T-cell (primary cell): ENCODE measurements at regions not wholly inside any gene's neighbourhood (a gene's known extent, or its start where the extent isn't known, plus 50 kb on each side); places are given as distances from the start of the nearest gene placed in this dataset.
"Not testable (repeated sequence)": the region's sequence is repeated elsewhere in the genome, so short reads cannot be mapped to it uniquely, and the experiment has no call there.

ENCODE experiments used
- ATAC-seq, 4 experiments: fragments of 200-7000 bp in 3 of 4; fragments of 150-1000 bp in 1 of 4; cut with Tn5 transposase; replicated peaks in 1 of 4; 1 replicate in 3 of 4; 2 replicates in 1 of 4; pipeline ENCODE4 v1.10.0; 2021; ENCODE audit warnings: moderate library complexity in 3 of 4, mild to moderate bottlenecking in 2 of 4, moderate number of reproducible peaks in 1 of 4
- CTCF ChIA-PET, 2 donors: fragments of 300-600 bp; sonication (Branson Sonifier 250); formaldehyde crosslinking; loops; one replicate each; lab custom pipeline; 2022; ENCODE audit warnings: antibody characterized with exemption in 2 of 2; lab: Charles Lee
- POLR2A ChIA-PET, 2 donors: fragments of 300-600 bp; sonication (Branson Sonifier 250); formaldehyde crosslinking; loops; one replicate each; lab custom pipeline; 2022; ENCODE audit warnings: antibody characterized with exemption in 2 of 2; lab: Charles Lee
- DNase-seq, 35 experiments: peaks; one replicate each; pipeline versions ENCODE4 v3.0.0 to v3.0.0-alpha.2; 2013 to 2023
- H3K27ac ChIP-seq: one replicate; pipeline ENCODE4 v1.5.1; 2013; ENCODE audit warnings: low read length
- H3K27me3 ChIP-seq, 2 experiments: replicated peaks in 1 of 2; 1 replicate in 1 of 2; 2 replicates in 1 of 2; pipeline versions ENCODE4 v1.6.1 to v1.7.0; 2013; ENCODE audit warnings: low read length in 1 of 2, mixed read lengths in 1 of 2; ENCODE audit not compliant: control insufficient read depth in 2 of 2, insufficient read depth in 2 of 2; ENCODE audit errors: extremely low read depth in 1 of 2
- H3K36me3 ChIP-seq, 2 donors: 1 replicate in 1 of 2; 2 replicates in 1 of 2; pipeline versions ENCODE4 v1.6.1 to v1.7.0; 2013; ENCODE audit warnings: low read length in 1 of 2; ENCODE audit not compliant: control insufficient read depth in 2 of 2, insufficient read depth in 1 of 2; ENCODE audit errors: extremely low read depth in 1 of 2
- H3K4me1 ChIP-seq, 2 experiments: 1 replicate in 1 of 2; 2 replicates in 1 of 2; pipeline versions ENCODE4 v1.6.1 to v1.7.0; 2013; ENCODE audit warnings: low read length in 2 of 2, mixed read lengths in 1 of 2; ENCODE audit not compliant: insufficient read depth in 2 of 2, control insufficient read depth in 1 of 2; ENCODE audit errors: extremely low read depth in 1 of 2
- H3K4me3 ChIP-seq, 2 donors: 1 replicate in 1 of 2; 2 replicates in 1 of 2; pipeline versions ENCODE4 v1.5.1 to v1.7.0; 2013; ENCODE audit warnings: mild to moderate bottlenecking in 2 of 2, low read length in 1 of 2, moderate library complexity in 1 of 2; ENCODE audit not compliant: control insufficient read depth in 1 of 2; ENCODE audit errors: extremely low read depth in 1 of 2
- H3K9me3 ChIP-seq: 2 replicates; pipeline ENCODE4 v1.7.0; 2013
- H3K27ac Mint-ChIP-seq, 2 donors: one replicate each; pipeline ENCODE4 v1.8.0; 2020 to 2021; ENCODE audit warnings: mild to moderate bottlenecking in 2 of 2, mixed read lengths in 2 of 2
- H3K27me3 Mint-ChIP-seq, 2 donors: one replicate each; pipeline ENCODE4 v1.8.0; 2021 to 2022; ENCODE audit warnings: mixed read lengths in 2 of 2
- H3K36me3 Mint-ChIP-seq: one replicate; pipeline ENCODE4 v1.8.0; 2021; ENCODE audit warnings: mixed read lengths
- H3K4me1 Mint-ChIP-seq, 3 donors: one replicate each; pipeline ENCODE4 v1.8.0; 2020 to 2022; ENCODE audit warnings: mixed read lengths in 3 of 3, mild to moderate bottlenecking in 1 of 3
- H3K4me3 Mint-ChIP-seq, 3 donors: one replicate each; pipeline ENCODE4 v1.8.0; 2020 to 2022; ENCODE audit warnings: mild to moderate bottlenecking in 3 of 3, mixed read lengths in 3 of 3, moderate library complexity in 3 of 3
- H3K9me3 Mint-ChIP-seq, 3 donors: one replicate each; pipeline ENCODE4 v1.8.0; 2020 to 2022; ENCODE audit warnings: mixed read lengths in 3 of 3
- WGBS: methylation state at CpG from one replicate; pipeline ENCODE4 v1.1.5; 2013; ENCODE audit warnings: missing lambda C conversion rate; ENCODE audit not compliant: insufficient coverage; 5-methylcytosine and 5-hydroxymethylcytosine counted together

DNA sequence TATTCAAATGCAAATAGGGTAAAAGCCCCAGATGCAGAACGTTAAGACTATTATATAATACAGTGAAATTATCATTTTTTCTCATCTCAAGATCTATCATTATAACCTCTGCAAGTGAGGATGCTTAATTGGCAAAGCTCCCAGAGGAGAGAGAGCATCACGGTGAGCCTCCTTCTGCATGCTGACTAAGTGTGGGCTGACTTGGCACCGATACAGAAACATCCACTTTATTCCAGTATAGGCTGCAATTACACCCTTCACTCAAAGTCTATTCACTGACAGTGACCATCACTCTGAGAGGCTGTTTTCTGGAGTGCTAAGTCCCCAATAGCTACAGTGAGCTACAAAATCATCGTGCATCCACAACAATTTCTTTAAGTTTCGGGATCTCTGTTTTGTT is 171.1 kb upstream of the NBPF9 start:
- H3K4me1 ChIP-seq, H3K4me1 Mint-ChIP-seq, DNase-seq, H3K9me3 ChIP-seq, CTCF ChIA-PET, H3K27me3 Mint-ChIP-seq, ATAC-seq, H3K4me3 ChIP-seq, H3K27me3 ChIP-seq, H3K27ac ChIP-seq, H3K9me3 Mint-ChIP-seq, POLR2A ChIA-PET, H3K36me3 Mint-ChIP-seq, H3K36me3 ChIP-seq, H3K27ac Mint-ChIP-seq, H3K4me3 Mint-ChIP-seq: not testable (repeated sequence)
- no CpG with 5 or more reads among the region's 5 CpGs for WGBS

DNA sequence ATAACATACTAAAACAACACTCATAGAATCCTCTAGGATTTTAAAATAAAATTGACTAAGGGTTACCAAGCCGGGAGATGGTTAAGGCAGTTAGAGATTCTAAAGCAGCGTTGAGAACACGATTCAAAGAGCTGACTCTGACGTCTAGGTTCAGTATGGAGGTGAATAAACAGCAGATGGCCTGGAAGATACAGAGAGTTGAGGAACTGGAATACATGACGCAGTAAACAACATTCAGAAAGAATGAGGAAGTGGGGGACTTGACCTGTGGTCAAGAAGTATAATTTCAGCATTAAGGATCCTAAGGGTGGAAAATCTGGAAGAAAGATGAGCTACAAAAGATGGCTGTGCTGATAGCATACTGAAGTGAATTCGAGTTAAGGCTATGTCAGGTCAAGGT is 172.5 kb upstream of the NBPF9 start:
- H3K27ac Mint-ChIP-seq, CTCF ChIA-PET: not testable (repeated sequence)
- WGBS, result no CpG with 5 or more reads among the region's 6 CpGs

DNA sequence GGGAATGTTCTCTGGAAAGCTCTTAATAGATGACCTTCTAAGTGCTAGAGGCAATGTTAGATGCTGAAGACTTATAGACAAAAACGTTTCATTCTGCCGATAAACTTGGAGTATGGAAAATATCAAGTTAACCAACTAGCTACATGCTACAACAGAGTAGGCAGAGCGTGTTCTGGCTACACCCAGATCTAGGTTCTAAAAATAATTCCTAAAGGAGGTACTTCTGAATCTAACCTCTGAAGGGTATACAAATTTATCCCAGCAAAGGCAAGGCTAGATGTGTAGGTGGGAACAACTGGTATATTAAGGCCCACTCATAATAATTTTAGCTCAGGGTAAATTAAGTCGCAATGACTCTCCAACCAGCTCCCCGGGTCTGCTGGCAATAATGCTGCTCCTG is 173.1 kb upstream of the NBPF9 start:
- H3K27me3 Mint-ChIP-seq, H3K27ac Mint-ChIP-seq, H3K4me1 Mint-ChIP-seq, H3K9me3 Mint-ChIP-seq, H3K36me3 Mint-ChIP-seq, H3K4me3 Mint-ChIP-seq, CTCF ChIA-PET, POLR2A ChIA-PET, H3K27ac ChIP-seq, H3K4me3 ChIP-seq, H3K4me1 ChIP-seq, DNase-seq, ATAC-seq, H3K36me3 ChIP-seq, H3K9me3 ChIP-seq, H3K27me3 ChIP-seq: not testable (repeated sequence)
- no CpG with 5 or more reads among the region's 5 CpGs for WGBS

More for the DNA sequence above, 172.5 kb upstream of the NBPF9 start:
- POLR2A ChIA-PET, H3K9me3 Mint-ChIP-seq, H3K27ac ChIP-seq, H3K4me3 Mint-ChIP-seq, H3K4me1 Mint-ChIP-seq, H3K27me3 Mint-ChIP-seq, DNase-seq, H3K36me3 ChIP-seq, H3K27me3 ChIP-seq, H3K4me3 ChIP-seq, ATAC-seq, H3K36me3 Mint-ChIP-seq, H3K9me3 ChIP-seq, H3K4me1 ChIP-seq: not testable (repeated sequence)

DNA sequence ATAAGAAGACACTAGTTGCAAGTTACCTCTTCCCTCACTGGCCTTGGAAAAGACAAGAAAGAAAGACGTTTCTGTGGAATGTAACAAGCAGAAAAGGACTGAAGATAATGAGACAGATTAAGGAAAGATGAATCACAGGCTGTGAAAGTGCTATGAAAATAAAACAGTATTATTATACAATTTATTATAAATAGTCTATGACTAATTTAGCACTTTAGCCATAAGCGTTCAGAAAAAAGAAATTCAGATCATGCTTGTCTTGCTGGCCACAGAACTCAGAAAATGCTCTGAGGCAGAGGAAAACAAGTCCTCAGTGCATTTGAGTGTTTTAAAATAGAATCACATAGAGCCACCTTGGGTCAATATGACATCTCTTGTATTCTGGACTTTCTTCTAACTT is 174.8 kb upstream of the NBPF9 start:
- DNase-seq, POLR2A ChIA-PET, H3K27ac Mint-ChIP-seq, H3K4me3 Mint-ChIP-seq, H3K36me3 ChIP-seq, H3K36me3 Mint-ChIP-seq, ATAC-seq, H3K9me3 Mint-ChIP-seq, H3K4me3 ChIP-seq, H3K9me3 ChIP-seq, H3K27me3 ChIP-seq, H3K4me1 Mint-ChIP-seq, H3K27me3 Mint-ChIP-seq, CTCF ChIA-PET, H3K27ac ChIP-seq, H3K4me1 ChIP-seq: not testable (repeated sequence)
- no CpG with 5 or more reads among the region's 2 CpGs for WGBS

DNA sequence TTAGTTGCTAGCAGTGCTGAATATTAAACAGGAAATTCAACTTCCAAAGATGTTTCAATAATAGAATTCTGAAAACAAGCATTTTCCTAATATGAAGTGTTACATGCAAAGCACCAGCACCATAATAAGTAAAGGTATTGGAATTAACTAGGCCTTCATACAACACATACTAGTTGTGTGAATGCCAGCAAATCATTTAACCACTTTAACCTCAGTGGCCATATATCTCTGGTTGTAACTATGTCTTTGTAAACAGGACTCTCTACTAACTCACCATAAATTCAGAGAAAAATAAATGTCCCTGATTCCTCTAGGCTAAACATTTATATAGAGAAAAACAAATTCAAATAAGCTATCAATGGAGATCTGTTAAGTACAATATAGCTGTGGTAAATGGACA is 175.7 kb upstream of the NBPF9 start:
- H3K27ac Mint-ChIP-seq, ATAC-seq, CTCF ChIA-PET, H3K4me1 ChIP-seq, DNase-seq, H3K27me3 Mint-ChIP-seq, H3K27ac ChIP-seq, H3K9me3 ChIP-seq, H3K4me3 ChIP-seq, H3K36me3 Mint-ChIP-seq, H3K9me3 Mint-ChIP-seq, H3K36me3 ChIP-seq, H3K4me1 Mint-ChIP-seq, H3K4me3 Mint-ChIP-seq, POLR2A ChIA-PET, H3K27me3 ChIP-seq: not testable (repeated sequence)

DNA sequence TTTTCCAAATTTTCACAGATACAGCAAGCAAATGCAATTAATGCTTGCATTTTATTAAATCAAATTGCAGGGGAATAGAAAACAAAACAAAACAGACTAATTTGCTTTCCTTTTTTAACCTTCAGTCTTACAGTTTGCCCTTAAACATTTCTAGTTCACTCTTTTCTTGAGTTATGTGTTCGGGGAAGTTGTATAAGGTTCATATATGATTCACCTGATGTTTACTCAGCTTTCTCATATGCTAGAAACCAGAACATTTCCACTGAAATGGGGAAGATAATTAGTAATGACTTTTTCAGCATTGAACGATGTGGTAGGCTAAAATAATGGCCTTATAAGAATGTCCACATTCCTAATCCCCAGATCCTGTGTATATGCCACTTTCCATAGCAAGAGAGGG is 176.2 kb upstream of the NBPF9 start:
- H3K9me3 Mint-ChIP-seq, H3K27me3 Mint-ChIP-seq, H3K4me1 ChIP-seq, H3K36me3 Mint-ChIP-seq, H3K27me3 ChIP-seq, H3K27ac ChIP-seq, H3K36me3 ChIP-seq, CTCF ChIA-PET, H3K27ac Mint-ChIP-seq, H3K4me3 Mint-ChIP-seq, ATAC-seq, H3K4me3 ChIP-seq, H3K9me3 ChIP-seq, H3K4me1 Mint-ChIP-seq, POLR2A ChIA-PET, DNase-seq: not testable (repeated sequence)
- WGBS, result no CpG with 5 or more reads among the region's 2 CpGs

DNA sequence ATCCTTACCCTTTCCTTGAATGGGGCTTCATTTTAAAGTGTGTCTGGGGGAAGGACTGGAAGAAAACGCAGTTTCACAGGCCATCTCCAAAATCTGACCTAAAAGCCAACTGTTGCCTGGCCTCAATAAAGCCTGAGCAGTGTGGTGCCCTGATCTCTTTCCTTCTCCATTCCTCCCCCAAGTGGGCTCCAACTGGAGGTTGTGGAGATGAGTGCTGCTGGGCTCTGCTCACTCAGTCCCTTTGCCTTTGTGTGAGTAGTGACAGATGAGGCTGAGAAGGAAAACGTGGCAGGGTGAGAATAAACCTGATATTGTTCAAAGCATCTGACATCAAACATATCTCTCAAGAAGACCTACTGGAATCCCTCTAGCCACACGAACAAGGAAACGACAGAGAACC is 181.4 kb upstream of the NBPF9 start:
- WGBS, result no CpG with 5 or more reads among the region's 4 CpGs
- H3K36me3 ChIP-seq, POLR2A ChIA-PET, H3K4me1 Mint-ChIP-seq, H3K27ac Mint-ChIP-seq, H3K27me3 ChIP-seq, H3K27me3 Mint-ChIP-seq, CTCF ChIA-PET, H3K36me3 Mint-ChIP-seq, DNase-seq, H3K4me3 Mint-ChIP-seq, H3K9me3 ChIP-seq, H3K4me1 ChIP-seq, H3K4me3 ChIP-seq, H3K9me3 Mint-ChIP-seq, H3K27ac ChIP-seq, ATAC-seq: not testable (repeated sequence)
